ENCODE measurements at regions not wholly inside any gene's neighbourhood (a gene's known extent, or its start where the extent isn't known, plus 50 kb on each side); places are given as distances from the start of the nearest gene placed in this dataset.

- Histone ChIP-seq H3K79me2 (replicated peaks; ENCODE audit: insufficient read depth) (no peaks in the 10 kb centered on the region), H3K4me1 (ENCODE audit: insufficient read depth) (no peaks in the 10 kb centered on the region), H2AFZ (no peak overlapping the region), H3K27me3 (ENCODE audit: insufficient read depth) (no peaks in the 10 kb centered on the region), H3K4me3 (no peak overlapping the region), H3K9me2 (ENCODE audit: insufficient read depth) (no peaks in the 10 kb centered on the region), H3K36me3 (ENCODE audit: insufficient read depth) (no peaks in the 10 kb centered on the region), H3K4me2 (no peak overlapping the region), H4K20me1 (replicated peaks; ENCODE audit: insufficient read depth) (no peaks in the 10 kb centered on the region), H3F3A (replicated peaks; ENCODE audit: low read depth) (no peaks in the 10 kb centered on the region), H3K27ac (ENCODE audit: low read depth) (no peak overlapping the region)
- no peak for TF ChIP-seq ZNF462 (CRISPR knock-in tag; IDR thresholded peaks at IDR 0.05)
- TF ChIP-seq CTCF (conservative IDR thresholded peaks at IDR 0.05; ENCODE audit: low read depth in 2 of 2), result no peak
- TF ChIP-seq NANOG (IDR thresholded peaks at IDR 0.05; ENCODE audit: borderline replicate concordance), result no peak
- TF ChIP-seq EZH2 (IDR thresholded peaks at IDR 0.05; ENCODE audit: low read depth, unreplicated experiment), result no peak
- no peak for TF ChIP-seq CREB1 (CRISPR knock-in tag; IDR thresholded peaks at IDR 0.05; ENCODE audit: low read depth)
- TF ChIP-seq REST (IDR thresholded peaks at IDR 0.05; ENCODE audit: unreplicated experiment), result no peak
- no peak for TF ChIP-seq POLR2AphosphoS5 (IDR thresholded peaks at IDR 0.05; ENCODE audit: low read depth)
- TF ChIP-seq JUNB (IDR thresholded peaks at IDR 0.05; ENCODE audit: unreplicated experiment), result no peak
- no peak for TF ChIP-seq ZNF331 (CRISPR knock-in tag; IDR thresholded peaks at IDR 0.05; ENCODE audit: low read depth)
- no peak for TF ChIP-seq ETS1 (IDR thresholded peaks at IDR 0.05)
- no peak overlapping the region for H3K4me3 Mint-ChIP-seq
- no peaks in the 10 kb centered on the region for H3K4me1 Mint-ChIP-seq
- no peaks in the 10 kb centered on the region for H3K9me3 Mint-ChIP-seq
- H3K36me3 Mint-ChIP-seq (ENCODE audit: low read depth), result no peaks in the 10 kb centered on the region
- ATAC-seq (no peak), DNase-seq (ENCODE audit: low spot score) (no peak)
- no peak overlapping the region for H3K27ac Mint-ChIP-seq
- H3K27me3 Mint-ChIP-seq (ENCODE audit: insufficient read depth, low read depth, poor library complexity), result no peaks in the 10 kb centered on the region
These were observed 214.9 kb downstream of the CXXC4 start for GRCh38 chr4:104279744-104280143.

All from GM23338 (cell line).